Natural killer cell (primary cell): ENCODE measurements at regions not wholly inside any gene's neighbourhood (a gene's known extent, or its start where the extent isn't known, plus 50 kb on each side); places are given as distances from the start of the nearest gene placed in this dataset.

Source experiments
- ATAC-seq, 3 donors: fragments of 150-1000 bp in 2 of 3; fragments of 200-7000 bp in 1 of 3; cut with Tn5 transposase; 1 replicate in 1 of 3; 2 replicates in 2 of 3; pipeline ENCODE4 v1.10.0; 2021; ENCODE audit warnings: mild to moderate bottlenecking in 2 of 3, moderate library complexity in 2 of 3
- DNase-seq, 2 donors: peaks; one replicate each; pipeline versions ENCODE4 v3.0.0 to v3.0.0-alpha.2; 2013 to 2021; ENCODE audit warnings: mixed read lengths in 1 of 2
- H3K27ac ChIP-seq: one replicate; pipeline ENCODE4 v1.5.1; 2013; ENCODE audit warnings: mild to moderate bottlenecking, low read length
- H3K27me3 ChIP-seq: one replicate; pipeline ENCODE4 v1.6.1; 2013; ENCODE audit warnings: low read length; ENCODE audit not compliant: control insufficient read depth, insufficient read depth
- H3K36me3 ChIP-seq: one replicate; pipeline ENCODE4 v1.6.1; 2013; ENCODE audit warnings: low read length; ENCODE audit not compliant: control insufficient read depth, insufficient read depth
- H3K4me1 ChIP-seq: one replicate; pipeline ENCODE4 v1.6.1; 2013; ENCODE audit warnings: low read length; ENCODE audit not compliant: control insufficient read depth, insufficient read depth
- H3K4me3 ChIP-seq: one replicate; pipeline ENCODE4 v1.5.1; 2013; ENCODE audit warnings: low read length
- H3K9me3 ChIP-seq: one replicate; pipeline ENCODE4 v1.6.1; 2013; ENCODE audit warnings: low read length; ENCODE audit not compliant: control insufficient read depth, insufficient read depth
- H3K27ac Mint-ChIP-seq, 2 donors: one replicate each; pipeline ENCODE4 v1.8.0; 2022; ENCODE audit warnings: mild to moderate bottlenecking in 2 of 2, mixed read lengths in 2 of 2, moderate library complexity in 1 of 2
- H3K27me3 Mint-ChIP-seq, 2 donors: one replicate each; pipeline ENCODE4 v1.8.0; 2022; ENCODE audit warnings: low read depth in 2 of 2, mixed read lengths in 2 of 2
- H3K36me3 Mint-ChIP-seq: one replicate; pipeline ENCODE4 v1.8.0; 2022; ENCODE audit warnings: mixed read lengths
- H3K4me1 Mint-ChIP-seq, 2 donors: one replicate each; pipeline ENCODE4 v1.8.0; 2022; ENCODE audit warnings: mixed read lengths in 2 of 2
- H3K4me3 Mint-ChIP-seq: one replicate; pipeline ENCODE4 v1.8.0; 2022; ENCODE audit warnings: mild to moderate bottlenecking, moderate library complexity, mixed read lengths
- H3K9me3 Mint-ChIP-seq, 2 donors: one replicate each; pipeline ENCODE4 v1.8.0; 2022; ENCODE audit warnings: mixed read lengths in 2 of 2
- WGBS: methylation state at CpG from one replicate; pipeline ENCODE4 v1.1.7; 2013; ENCODE audit warnings: missing lambda C conversion rate; ENCODE audit not compliant: insufficient coverage; 5-methylcytosine and 5-hydroxymethylcytosine counted together
- intact Hi-C: fragments of 100-400 bp; cut with micrococcal nuclease; formaldehyde crosslinking; loops from one replicate; pipeline ENCODE4 v1.14.2; 2022
- TF ChIP-seq, protein P1 (sequence below): fragments of 200-600 bp; IDR thresholded peaks from one replicate; pipeline ENCODE4 v1.8.0; 2022; ENCODE audit warnings: antibody characterized with exemption

DNA sequence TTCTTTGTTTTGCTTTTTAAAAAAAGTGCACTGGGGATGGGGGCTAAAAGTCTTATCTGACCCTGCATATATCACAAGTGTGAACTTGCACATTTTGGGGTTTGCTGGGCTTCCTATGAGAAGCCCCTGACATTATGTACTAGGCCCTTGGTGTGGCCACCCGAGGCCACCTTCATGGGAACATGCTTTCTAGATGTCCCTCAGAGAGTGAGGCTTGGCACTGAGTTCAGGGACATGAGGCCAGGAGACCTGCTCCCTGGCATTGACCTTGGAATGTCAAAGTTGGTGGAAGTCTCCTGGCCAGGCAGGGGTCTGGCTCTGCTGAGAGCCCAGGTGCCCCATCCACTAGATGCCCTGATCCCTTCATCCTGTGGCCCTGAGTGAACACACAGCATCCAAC is 536.2 kb downstream of the TCERG1L start:
- WGBS: 75% methylated on average over 1 of the region's 1 CpG
- Histone ChIP-seq H3K9me3 (no peaks in the 10 kb centered on the region), H3K4me1 (no peaks in the 10 kb centered on the region), H3K4me3 (no peak overlapping the region), H3K27ac (no peak overlapping the region), H3K27me3 (no peaks in the 10 kb centered on the region), H3K36me3 (no peaks in the 10 kb centered on the region)
- TF ChIP-seq, protein P1, sequence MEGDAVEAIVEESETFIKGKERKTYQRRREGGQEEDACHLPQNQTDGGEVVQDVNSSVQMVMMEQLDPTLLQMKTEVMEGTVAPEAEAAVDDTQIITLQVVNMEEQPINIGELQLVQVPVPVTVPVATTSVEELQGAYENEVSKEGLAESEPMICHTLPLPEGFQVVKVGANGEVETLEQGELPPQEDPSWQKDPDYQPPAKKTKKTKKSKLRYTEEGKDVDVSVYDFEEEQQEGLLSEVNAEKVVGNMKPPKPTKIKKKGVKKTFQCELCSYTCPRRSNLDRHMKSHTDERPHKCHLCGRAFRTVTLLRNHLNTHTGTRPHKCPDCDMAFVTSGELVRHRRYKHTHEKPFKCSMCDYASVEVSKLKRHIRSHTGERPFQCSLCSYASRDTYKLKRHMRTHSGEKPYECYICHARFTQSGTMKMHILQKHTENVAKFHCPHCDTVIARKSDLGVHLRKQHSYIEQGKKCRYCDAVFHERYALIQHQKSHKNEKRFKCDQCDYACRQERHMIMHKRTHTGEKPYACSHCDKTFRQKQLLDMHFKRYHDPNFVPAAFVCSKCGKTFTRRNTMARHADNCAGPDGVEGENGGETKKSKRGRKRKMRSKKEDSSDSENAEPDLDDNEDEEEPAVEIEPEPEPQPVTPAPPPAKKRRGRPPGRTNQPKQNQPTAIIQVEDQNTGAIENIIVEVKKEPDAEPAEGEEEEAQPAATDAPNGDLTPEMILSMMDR: no peak
- no peaks in the 10 kb centered on the region for H3K9me3 Mint-ChIP-seq
- DNase-seq (no peak), ATAC-seq (no peak)
- no peaks in the 10 kb centered on the region for H3K36me3 Mint-ChIP-seq
- intact Hi-C loops: no loop called here
- no peaks in the 10 kb centered on the region for H3K4me1 Mint-ChIP-seq
- no peak overlapping the region for H3K4me3 Mint-ChIP-seq
- no peaks in the 10 kb centered on the region for H3K27me3 Mint-ChIP-seq
- no peak overlapping the region for H3K27ac Mint-ChIP-seq

DNA sequence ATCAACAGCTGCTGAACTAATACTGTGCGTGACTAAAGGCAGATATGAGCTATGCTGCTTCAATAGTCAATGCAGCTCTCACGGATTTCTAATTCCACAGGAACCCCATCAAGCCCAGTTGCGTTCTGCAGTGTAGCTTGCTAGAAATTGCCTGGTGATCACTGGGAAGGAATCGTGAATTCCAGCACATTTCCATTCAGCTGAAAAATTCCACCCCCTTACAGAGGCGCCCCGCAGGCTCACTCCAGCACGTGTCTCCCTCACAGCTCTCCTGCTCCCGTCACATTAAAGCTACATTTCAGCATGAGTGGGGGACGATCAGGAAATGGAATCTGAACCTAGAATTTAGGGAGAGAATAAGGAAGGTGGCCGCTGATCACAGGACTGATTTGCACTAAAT is 534.8 kb downstream of the TCERG1L start:
- WGBS: 85% methylated on average over 8 of the region's 10 CpGs
- no peaks in the 10 kb centered on the region for H3K36me3 ChIP-seq
- H3K4me3 ChIP-seq: no peak overlapping the region
- H3K27me3 ChIP-seq: no peaks in the 10 kb centered on the region
- Mint-ChIP-seq H3K36me3 (no peaks in the 10 kb centered on the region), H3K27ac (no peak overlapping the region), H3K27me3 (no peaks in the 10 kb centered on the region), H3K9me3 (no peaks in the 10 kb centered on the region), H3K4me3 (no peak overlapping the region), H3K4me1 (no peaks in the 10 kb centered on the region)
- no peak overlapping the region for H3K27ac ChIP-seq
- no peaks in the 10 kb centered on the region for H3K9me3 ChIP-seq
- H3K4me1 ChIP-seq: no peaks in the 10 kb centered on the region
- intact Hi-C loops: no loop called here
- no peak for ATAC-seq
- TF ChIP-seq, protein P1: no peak
- DNase-seq: no peak

- WGBS: 85% methylated on average over 15 of the region's 15 CpGs
- no peak for ATAC-seq
- Histone ChIP-seq H3K4me1 (no peaks in the 10 kb centered on the region), H3K9me3 (no peaks in the 10 kb centered on the region), H3K36me3 (no peaks in the 10 kb centered on the region), H3K4me3 (no peak overlapping the region), H3K27me3 (no peaks in the 10 kb centered on the region), H3K27ac (no peak overlapping the region)
- Mint-ChIP-seq H3K27ac (no peak overlapping the region), H3K36me3 (no peaks in the 10 kb centered on the region), H3K27me3 (no peaks in the 10 kb centered on the region), H3K9me3 (no peaks in the 10 kb centered on the region), H3K4me1 (no peaks in the 10 kb centered on the region), H3K4me3 (no peak overlapping the region)
- intact Hi-C loops: no loop called here
- DNase-seq: no peak
- TF ChIP-seq, protein P1: no peak
Measured at GRCh38 chr10:130777507-130778165, 533.9 kb downstream of the TCERG1L start.

DNA sequence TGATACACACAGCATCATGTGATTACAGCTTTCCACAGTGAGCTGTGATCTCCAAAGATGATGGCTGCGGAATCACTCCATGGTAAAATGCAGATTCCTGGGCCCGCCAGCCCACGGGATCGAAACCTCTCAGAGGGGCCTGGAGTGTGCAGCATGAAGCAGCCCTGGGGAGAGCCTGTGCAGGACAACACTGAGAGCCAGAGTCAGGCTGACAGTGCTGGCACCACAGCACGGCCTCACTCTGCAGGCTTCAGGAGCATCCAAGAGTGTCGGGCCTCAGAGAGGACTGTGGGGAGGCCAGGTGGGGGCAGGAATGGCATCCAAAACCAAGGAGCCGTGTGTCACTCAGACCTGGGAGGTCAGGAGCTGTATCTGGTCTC is 533.4 kb downstream of the TCERG1L start:
- H3K9me3 Mint-ChIP-seq: no peaks in the 10 kb centered on the region
- H3K27me3 Mint-ChIP-seq: no peaks in the 10 kb centered on the region
- H3K27ac ChIP-seq: no peak overlapping the region
- intact Hi-C loops: no loop called here
- no peaks in the 10 kb centered on the region for H3K27me3 ChIP-seq
- H3K27ac Mint-ChIP-seq: no peak overlapping the region
- no peak overlapping the region for H3K4me3 Mint-ChIP-seq
- no peaks in the 10 kb centered on the region for H3K4me1 ChIP-seq
- H3K36me3 Mint-ChIP-seq: no peaks in the 10 kb centered on the region
- H3K9me3 ChIP-seq: no peaks in the 10 kb centered on the region
- DNase-seq (no peak), ATAC-seq (no peak)
- H3K4me1 Mint-ChIP-seq: no peaks in the 10 kb centered on the region
- TF ChIP-seq, protein P1: no peak
- no peaks in the 10 kb centered on the region for H3K36me3 ChIP-seq
- 88% methylated on average over 7 of the region's 7 CpGs for WGBS
- no peak overlapping the region for H3K4me3 ChIP-seq
